Activated effector memory CD4-positive, alpha-beta T cell treated with anti-CD3 and anti-CD28 coated beads, Interleukin-2, amount 50 U/mL, for 16 hours (primary cell): ENCODE measurements at regions not wholly inside any gene's neighbourhood (a gene's known extent, or its start where the extent isn't known, plus 50 kb on each side); places are given as distances from the start of the nearest gene placed in this dataset.

Experiments
- DNase-seq: peaks from one replicate; pipeline ENCODE4 v3.0.0-alpha.2; 2020

GRCh38 chr10:131843881-131844284 lies 56.9 kb upstream of the PPP2R2D start:
- peak; percentile 33 for DNase-seq

- DNase-seq: peak; percentile 25
Measured at GRCh38 chr10:131844529-131845084, 56.2 kb upstream of the PPP2R2D start.

- peak; percentile 42 for DNase-seq
Measured at GRCh38 chr10:131845505-131846239, 55.1 kb upstream of the PPP2R2D start.

- DNase-seq: peak; percentile 44
Measured at GRCh38 chr10:131846240-131847101, 54.3 kb upstream of the PPP2R2D start.

- peak; percentile 50 for DNase-seq
Measured at GRCh38 chr10:131847241-131847783, 53.5 kb upstream of the PPP2R2D start.

- peak; percentile 52 for DNase-seq
Measured at GRCh38 chr10:131848296-131848695, 52.5 kb upstream of the PPP2R2D start.

- DNase-seq: peak; percentile 47
Measured at GRCh38 chr10:131848741-131849590, 51.8 kb upstream of the PPP2R2D start.

GRCh38 chr10:131849591-131850382 lies 51.0 kb upstream of the PPP2R2D start:
- DNase-seq: peak; percentile 57

- DNase-seq: no peak
Measured at GRCh38 chr10:131850383-131850870, 50.4 kb upstream of the PPP2R2D start.
